Gastrocnemius medialis (tissue), 4 donors: ENCODE measurements at regions not wholly inside any gene's neighbourhood (a gene's known extent, or its start where the extent isn't known, plus 50 kb on each side); places are given as distances from the start of the nearest gene placed in this dataset.

Experiments
- CTCF ChIP-seq, 5 experiments: fragments of 450-650 bp in 3 of 5; fragments of 200-600 bp in 2 of 5; sonication (generic) in 2 of 5; IDR thresholded peaks in 4 of 5; conservative IDR thresholded peaks in 1 of 5; 1 replicate in 4 of 5; 2 replicates in 1 of 5; pipeline ENCODE4 v1.5.1; 2016 to 2019; ENCODE audit warnings: antibody characterized with exemption in 5 of 5, mild to moderate bottlenecking in 3 of 5, moderate library complexity in 3 of 5
- POLR2A ChIP-seq, 2 donors: fragments of 450-650 bp; IDR thresholded peaks; one replicate each; pipeline ENCODE4 v1.6.1; 2017; ENCODE audit warnings: antibody characterized with exemption in 2 of 2, mild to moderate bottlenecking in 2 of 2, moderate library complexity in 2 of 2

GRCh38 chr5:72562717-72563116 is 55.5 kb upstream of the ZNF366 start:
- TF ChIP-seq CTCF (IDR thresholded peaks at IDR 0.05 in 4 of 5, conservative IDR thresholded peaks at IDR 0.05 in 1 of 5) (no peak), POLR2A (IDR thresholded peaks at IDR 0.05) (no peak)
